NCI-H526 (cell line): ENCODE measurements at regions not wholly inside any gene's neighbourhood (a gene's known extent, or its start where the extent isn't known, plus 50 kb on each side); places are given as distances from the start of the nearest gene placed in this dataset.
"Not testable (repeated sequence)": the region's sequence is repeated elsewhere in the genome, so short reads cannot be mapped to it uniquely, and the experiment has no call there.

Source experiments
- DNase-seq, 2 experiments: peaks; one replicate each; lab custom pipeline; 2025; lab: John Stamatoyannopoulos, UW

DNA sequence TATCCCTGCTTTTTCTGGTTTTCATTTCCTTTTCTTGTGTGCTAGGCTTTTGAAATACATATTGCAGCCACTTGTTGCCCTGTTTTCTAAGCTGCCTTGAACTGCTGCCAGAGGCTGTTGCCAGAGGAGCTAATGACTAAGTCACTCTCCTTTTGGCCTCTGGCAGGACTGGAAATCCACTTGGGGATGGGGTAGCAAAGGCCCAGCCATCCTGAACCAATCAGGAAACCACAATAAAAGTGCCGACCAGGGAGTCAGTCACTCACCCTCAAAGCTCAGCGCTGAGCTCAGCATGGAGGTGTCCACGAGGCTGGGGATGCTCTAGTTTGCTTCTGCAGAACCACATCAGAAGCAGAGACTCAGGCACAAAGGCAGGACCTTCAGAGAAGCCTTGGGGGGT, 813.0 kb downstream of the DHX35 start:
- DNase-seq = no peak

DNA sequence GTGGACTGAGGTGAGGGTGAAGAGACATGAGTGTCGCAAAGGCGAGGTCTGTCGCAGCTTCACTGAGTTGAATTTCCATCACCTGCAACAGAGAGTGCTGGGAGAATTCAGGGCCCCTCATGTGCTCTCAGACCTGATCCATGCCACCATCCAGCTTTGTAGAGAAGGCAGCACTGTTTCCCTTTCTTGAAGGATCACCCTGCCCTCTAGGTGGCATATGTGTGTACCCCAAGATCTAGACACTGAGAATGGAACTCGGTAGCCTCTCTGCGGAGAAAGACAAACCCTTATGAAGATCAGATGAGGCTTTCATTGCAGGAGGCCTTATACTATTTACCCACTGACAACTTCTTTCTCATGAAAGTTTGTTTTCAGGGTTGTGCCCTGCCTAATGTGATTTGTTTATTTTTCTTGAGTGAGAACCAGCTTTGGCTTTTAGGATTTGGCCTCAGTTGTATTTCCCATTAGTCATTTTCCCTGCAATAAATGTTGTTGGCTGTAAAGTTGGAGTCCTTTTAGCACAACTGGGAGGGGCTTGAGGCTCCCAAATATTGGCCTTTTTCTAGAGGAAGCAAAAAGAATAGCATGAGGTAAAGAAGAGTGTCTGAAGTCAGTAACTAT, 811.3 kb downstream of the DHX35 start:
- DNase-seq = no peak

DNA sequence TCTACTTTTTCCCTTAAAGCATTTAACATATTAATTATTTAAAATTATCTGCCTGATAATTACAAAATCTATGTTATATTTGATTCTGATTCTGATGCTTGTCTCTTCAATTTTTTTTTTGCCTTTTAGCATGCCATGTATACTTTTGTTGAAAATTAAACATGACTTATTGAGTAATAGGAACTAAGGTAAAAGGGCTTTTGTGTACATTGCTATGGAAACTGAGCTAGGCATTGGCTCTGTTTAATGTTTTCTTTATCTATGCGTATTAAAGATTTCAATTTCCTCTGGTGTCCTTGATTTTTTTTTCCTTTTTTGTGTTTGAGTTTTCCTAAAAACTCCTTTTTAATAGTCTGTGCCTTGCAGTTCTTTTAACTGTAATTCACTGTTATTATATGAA, 805.2 kb downstream of the DHX35 start:
- no peak for DNase-seq

DNA sequence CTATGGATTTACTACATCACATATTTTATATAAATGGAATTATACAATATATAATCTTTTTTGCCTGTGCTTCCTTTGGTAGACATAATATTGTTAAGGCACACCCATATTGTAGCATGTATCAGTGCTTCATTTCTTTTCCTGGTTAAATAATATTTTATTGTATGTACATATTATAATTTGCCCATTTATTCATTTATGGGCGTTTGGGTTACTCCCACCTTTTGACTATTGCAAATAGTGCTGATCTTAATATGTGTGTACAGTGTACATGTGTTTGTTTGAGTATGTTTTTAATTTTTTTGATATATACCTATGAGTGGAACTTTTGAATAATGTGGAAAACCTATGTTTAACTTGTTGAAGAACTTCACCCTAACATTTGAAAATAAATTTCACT, 804.2 kb downstream of the DHX35 start:
- no peak for DNase-seq

DNA sequence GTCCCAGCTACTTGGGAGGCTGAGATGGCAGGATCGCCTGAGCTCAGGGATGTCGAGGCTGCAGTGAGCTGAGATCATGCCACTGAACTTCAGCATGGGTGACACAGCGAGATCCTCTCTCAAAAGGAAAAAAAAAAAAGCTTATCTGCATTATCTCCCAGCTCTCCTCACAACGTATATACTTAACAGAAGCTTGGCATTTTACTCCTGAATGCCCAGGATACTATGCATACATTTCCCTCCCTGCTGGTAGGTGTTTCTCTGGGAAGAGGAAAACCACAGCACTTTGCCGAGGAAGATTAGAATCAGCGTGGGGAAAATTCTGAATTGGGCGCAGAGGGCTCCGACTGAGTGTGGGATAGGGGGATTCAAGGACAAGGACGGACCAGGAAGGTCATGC, 800.6 kb downstream of the DHX35 start:
- DNase-seq = no peak

DNA sequence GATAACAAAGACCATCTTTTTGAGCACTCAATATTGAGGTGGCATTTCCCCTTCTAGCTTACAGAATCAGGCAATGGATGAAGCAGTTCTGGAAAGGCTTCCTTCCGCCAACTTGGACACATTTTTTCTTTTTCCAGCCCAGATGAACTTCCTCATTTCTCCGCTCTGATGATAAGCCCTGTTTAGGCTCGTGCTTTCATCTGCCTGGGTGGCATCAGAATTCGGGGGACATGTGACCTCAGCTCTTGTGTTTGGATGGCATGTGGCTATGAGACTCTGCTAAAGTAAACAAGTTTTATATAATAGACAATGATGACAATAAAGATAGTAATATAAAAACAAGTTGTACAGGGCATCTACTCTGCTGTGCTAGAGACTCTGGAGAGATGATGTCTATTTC, 796.7 kb downstream of the DHX35 start:
- no peak for DNase-seq

DNA sequence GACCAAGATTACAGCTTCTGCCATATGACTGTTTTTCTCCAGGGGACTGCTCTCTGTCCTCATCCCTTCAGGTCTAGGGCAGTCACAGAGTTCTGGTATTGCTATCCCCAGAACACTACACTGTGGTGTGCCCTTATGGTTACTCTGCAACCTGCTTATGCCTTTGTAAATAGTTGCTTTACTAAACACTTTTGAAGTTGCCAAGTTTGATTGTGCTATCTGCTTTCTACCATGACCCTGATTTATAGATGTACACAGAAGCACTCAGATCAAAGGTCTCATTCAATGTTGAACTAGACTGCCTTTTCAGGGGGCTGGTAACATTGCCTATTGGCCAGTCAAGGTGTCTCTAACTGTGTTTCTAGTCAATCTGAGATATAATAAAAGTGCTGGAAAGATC, 794.7 kb downstream of the DHX35 start:
- DNase-seq = no peak

DNA sequence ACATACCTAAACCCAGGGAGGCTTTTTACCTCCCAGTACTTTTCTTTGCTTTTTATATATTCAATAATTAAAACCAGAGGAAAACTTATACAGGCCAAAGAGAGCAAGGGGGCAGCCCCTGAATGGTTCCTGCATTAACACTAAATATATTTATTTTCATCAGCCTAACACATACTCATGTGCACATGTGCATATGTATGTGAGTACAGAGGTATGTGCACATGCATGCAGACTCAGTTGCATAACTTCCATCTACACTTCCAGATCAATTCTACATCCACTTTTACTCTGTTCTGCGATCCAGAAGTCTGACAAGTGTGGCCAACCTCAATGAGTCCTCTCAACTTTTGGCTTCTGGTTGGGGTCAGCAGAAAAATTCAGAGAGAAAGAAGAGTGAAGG, 794.2 kb downstream of the DHX35 start:
- no peak for DNase-seq

DNA sequence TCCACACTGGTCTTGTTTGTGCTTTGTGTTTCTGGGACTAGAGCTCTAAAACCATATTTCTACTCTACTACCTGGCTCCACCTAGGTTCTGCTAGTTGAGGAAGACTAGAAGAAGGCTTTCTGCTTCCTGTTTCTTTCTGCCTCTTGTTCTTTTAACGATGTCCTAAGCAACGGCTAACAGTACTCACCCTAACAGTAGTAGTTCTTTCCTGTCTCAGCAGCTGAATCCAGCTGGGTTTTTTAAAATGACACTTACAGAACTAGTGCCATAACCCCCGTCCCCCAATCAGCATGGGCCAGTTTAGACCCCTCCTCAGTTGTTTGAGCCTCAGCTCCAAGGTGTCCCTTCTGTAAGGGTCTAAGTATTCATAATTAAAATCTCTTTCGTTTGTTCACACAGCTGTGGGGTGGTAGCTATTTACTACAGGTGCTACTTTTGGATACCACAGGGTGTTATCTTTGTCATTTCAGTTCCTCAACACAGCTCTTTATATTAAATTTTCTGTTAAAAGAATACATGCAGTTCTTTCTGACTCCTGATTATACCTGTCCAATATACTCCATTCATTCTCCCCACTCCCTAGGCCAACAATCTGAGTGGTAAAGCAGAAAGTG, 790.2 kb downstream of the DHX35 start:
- no peak for DNase-seq

DNA sequence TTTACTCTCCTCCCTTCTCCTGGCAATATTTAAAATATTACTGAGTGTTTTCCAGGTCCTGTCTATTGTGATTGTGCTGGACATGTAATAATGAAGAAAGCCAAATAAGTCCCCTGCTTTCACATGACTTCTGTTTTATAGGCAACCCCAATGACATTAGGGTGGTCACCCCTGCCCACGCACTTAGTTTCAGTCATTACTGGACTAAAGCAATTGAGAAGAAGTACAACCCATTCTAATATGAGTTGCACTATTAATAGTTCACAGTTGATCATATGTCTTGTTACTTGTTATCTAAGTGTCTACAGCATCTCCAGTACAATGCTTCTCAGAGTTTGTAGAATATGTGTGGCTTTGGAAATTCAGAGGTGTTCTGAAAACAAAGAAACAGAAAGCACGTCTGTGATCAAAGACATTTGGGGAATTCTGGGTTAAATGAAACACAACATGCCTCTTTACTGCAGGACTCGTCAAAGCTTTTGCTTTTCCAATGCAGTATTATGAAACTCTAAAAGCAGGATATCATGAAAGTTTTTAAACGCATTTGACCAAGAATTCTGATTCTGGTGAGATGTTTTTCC, 789.5 kb downstream of the DHX35 start:
- no peak for DNase-seq

DNA sequence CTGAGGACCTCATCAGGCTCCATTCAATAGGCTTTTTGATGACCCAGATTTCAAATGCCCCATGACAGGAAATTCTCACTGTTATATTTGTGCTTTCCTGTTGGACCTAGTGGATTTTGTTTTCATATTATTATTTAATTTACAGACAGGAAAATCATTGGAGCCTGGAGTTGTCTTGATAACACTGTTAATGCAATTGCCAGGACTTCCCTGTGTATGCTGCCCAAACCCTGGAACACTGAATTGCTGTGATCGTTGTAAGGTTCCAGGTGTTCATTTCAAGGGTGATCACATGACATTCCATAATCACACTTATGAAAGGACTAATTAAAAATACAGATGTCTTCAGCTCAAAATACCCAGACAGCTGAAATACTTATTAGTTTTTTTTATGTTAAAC, 783.2 kb downstream of the DHX35 start:
- DNase-seq = no peak

DNA sequence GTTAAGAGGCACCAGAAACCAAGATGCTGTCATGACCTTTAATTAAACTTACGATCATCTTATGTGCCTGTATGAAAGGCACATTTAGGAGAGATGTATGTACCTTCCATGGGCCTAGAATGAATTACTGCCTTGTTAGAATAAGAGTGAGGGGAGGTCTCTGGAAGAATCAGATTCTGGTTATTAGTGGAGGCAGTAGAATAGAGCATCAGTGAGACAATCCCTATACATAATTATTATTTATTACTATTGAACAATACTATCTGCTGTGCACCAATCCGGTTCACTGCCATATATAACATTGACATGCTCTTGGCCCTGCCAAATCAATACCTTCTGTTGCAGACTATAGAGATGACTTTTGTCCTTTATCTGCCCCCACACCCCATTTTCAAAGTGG, 776.5 kb downstream of the DHX35 start:
- DNase-seq = no peak

DNA sequence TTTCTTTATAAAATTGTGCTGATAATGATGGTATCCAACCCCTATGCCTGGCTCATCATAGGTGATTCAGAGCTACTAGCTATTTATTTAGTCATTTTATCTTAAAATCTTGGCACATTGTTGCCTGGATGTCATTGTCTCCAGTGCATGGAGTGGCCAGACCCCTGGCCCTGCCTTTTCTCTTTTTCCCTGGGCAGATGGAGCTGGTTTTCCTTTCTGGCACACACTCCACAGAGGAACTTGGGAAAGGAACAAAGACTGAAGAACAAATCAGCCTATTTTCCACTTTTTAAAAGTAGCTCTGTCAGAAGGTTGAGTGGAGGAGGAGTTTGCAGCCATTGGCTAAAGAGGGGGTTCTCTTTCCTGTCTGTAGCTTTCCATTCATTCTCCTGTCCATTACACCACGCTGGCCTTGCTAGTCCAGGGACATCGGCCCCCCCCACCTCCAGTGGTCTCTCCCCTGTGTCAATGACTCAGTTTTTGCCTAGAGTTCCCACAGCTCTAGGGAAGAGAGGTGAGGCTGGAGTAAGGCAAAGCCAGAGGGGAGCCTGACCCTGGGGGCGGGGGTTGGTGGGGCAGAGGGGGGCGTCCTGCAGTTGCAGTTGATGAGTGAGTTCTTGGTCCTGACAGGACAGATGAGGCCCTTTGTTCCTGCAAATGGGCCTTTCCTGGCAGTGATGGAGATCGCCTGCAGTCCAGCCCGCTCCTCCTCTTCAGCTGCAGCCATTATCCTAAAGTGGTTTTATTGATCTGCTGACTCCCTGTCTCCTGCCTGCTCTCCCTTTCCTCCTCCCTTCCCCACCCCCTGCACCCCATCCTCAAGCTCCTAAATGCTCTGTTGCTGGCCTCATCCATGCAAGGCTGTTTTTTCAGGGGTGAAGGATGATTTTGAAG, 774.5 kb downstream of the DHX35 start:
- no peak for DNase-seq

DNA sequence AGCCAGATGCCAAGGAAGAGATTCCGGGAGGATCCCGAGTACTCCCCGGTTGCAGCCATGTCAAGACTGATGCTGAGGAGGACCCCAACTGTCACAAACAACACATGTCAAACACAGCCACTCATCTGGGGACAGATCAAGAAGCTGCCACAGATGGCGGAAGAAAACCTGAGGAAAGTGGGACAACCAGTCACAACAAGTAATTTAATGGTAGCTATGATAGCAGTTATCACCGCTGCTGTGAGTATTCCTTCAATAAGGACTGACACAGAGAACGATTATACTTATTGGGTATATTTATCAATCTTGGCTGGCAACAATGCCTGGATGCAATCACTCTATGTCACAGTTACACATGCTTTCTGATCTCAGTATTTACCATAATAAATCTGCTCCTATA, 763.4 kb downstream of the DHX35 start:
- not testable (repeated sequence) for DNase-seq

DNA sequence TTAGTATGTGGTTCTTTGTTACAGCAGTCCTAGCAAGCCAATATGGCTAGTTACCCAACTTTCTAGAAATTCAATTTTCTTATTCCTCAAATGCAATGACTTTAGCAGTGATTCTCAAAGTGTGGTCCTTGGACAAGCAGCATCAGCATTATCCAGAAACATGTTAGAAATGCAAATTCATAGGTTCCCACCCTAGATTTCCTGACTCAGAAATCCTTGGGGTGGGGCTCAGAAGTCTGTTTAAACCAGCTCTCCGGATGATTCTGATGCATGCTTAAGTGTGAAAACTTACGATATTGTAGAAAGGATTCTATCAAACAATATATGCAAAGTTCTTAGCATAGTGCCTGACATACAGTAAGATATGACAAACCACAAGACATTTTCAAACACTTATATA, 757.1 kb downstream of the DHX35 start:
- DNase-seq = no peak

DNA sequence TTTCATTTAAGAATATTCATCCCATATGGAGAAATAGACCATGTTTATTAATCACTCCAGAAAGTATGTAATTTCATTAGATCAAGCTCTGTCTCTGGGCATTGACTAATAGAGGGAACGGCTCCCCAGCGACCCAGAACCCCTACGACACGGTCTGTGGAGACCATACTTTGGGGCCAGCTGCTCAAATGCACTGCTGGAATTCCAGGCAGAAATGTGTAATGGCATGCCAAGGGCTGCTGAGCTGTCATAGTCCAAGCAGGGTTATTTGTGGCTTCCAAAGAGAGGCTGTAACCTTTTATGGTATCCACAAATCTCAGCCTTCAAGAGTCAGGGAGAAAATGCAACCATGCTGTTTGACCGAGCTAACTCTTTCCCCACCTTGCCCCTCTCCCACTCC, 755.8 kb downstream of the DHX35 start:
- DNase-seq = no peak

DNA sequence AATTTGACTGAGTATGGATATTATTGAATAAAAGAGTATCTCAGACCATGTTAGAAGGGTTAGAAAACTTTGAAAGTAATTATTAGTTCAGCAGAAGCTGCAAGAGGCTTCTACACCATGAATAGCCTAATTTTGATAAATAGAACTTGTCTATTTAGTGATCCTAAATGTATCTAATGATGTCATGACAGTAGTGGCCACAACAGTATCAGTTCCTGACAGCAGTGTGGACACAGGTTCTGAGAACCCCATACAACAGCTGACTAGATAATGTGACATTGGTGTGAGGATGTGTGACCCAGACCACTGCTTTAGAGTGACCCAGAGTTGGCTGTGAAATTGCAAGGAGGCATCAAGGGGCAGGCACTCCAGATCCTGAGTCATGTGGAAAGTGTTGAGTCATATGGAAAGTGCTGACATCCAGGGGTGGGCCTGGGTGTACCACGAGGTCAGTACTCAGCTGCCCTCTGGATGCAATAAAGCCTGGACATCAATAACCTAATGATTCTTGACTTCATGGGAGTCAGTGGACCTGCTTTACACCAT, 754.7 kb downstream of the DHX35 start:
- DNase-seq = no peak

DNA sequence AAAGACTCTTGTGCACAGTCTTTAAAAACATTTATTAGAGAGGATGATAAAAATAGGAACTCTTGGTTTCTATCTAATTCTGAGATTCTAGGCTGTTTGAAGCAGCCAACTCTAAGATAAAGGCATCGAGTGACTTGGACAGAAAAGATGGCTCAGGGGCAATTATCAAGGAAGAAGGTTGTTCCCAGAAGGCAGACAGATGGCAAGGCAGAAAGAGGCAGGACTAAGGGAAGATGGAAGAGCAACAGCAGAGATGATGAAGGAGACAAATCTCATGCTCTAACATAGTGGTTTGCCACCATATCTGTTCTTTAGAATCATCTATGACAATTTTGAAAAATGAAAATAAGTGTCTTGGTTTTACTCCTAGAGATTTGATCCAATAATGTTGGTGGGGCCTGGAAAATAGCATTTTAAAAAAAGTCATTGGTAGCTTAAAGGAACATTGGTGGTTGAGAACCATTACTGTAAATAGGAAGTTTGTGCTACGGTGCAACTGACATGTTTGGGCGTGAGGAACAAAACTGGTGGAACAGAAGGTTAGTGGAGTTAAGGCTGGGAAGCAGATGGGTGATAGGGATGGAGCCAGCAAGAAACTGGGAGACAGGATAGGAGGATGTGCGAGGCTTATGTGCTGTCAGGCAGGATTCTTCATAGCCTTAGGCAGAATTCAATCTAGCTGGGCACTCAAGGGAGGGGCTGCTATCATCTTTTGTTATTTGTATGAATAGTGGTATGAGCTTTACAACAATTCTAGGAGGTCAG, 751.1 kb downstream of the DHX35 start:
- no peak for DNase-seq

DNA sequence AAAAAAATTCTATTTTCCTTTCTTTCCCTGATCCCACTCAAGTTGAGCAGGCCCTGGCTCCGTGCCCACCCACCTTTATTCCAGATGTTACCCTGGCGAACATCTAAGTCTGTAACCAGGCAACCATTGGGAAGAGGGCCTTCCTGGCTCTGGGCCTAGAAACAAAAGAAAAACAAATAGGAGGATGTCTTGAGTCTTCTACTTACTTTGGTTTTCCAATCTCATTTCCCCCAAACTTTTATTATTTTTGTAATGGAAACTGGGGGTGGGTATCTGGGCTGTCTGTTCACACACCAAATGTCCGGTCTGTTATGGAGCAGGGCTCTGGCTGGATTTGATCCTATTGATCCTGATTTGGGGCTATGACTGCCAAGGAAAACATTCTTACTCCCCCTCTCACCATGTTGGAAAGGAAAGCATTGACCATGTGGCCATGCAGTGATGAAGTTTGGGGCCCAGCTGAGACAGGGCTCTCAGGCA, 744.1 kb downstream of the DHX35 start:
- DNase-seq = no peak

DNA sequence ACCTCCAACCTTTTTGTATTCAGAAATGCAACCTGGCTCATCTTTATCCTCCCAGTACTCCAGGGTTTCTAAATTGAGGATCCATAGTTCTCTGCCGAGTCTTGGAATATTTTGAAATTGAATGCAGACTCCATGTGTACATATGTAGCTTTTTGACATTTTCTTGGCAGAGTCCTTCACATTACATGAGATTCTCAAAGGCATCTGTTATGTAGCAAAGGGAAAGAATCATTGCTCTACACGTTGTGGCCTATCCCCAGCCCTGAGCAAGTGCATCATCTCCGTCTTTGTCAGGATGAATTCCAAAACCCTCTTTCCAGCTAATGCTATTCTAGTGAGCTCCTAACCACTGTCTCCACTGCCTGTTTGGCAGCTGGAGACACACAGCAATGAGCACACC, 742.9 kb downstream of the DHX35 start:
- no peak for DNase-seq

DNA sequence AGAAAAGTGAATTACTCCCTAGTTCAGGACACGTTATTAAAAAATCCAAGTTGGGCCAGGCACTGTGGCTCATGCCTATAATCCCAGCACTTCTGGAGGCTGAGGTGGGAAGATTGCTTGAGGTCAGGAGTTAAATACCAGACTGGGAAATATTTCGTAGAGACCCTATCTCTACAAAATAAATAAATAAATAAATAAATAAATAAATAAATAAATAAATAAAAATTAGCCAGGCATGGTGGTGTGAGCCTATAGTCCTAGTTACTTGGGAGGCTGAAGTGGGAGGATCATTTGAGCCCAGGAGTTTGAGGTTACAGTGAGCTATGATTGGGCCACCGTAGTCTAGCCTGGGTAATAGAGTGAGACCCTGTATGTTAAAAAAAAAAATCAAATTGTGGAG, 741.2 kb downstream of the DHX35 start:
- DNase-seq = not testable (repeated sequence)
